NCI-H748 (cell line): ENCODE measurements at regions not wholly inside any gene's neighbourhood (a gene's known extent, or its start where the extent isn't known, plus 50 kb on each side); places are given as distances from the start of the nearest gene placed in this dataset.

ENCODE experiments used
- DNase-seq: peaks from one replicate; lab custom pipeline; 2025; ENCODE audit not compliant: unreplicated experiment; lab: John Stamatoyannopoulos, UW

DNA sequence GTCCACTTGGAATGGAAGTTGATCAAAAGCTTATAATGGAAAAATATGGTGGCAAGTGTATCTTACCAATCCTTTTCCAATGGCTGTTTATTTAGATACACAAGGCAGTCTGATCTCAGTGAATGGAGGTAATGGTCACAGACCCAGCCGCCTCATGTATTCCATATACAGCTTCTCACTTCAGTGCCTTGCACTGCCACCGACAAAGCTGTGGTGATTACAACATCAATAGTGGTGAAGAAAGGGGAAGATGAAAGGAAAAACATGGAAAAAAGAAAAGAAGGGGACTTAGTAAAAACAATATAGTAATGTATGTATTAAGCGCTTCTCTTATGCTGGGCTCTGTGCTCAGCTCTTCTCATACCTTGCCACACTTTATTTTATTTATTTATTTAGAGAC is 297.3 kb upstream of the RASA1 start:
- no peak for DNase-seq

DNA sequence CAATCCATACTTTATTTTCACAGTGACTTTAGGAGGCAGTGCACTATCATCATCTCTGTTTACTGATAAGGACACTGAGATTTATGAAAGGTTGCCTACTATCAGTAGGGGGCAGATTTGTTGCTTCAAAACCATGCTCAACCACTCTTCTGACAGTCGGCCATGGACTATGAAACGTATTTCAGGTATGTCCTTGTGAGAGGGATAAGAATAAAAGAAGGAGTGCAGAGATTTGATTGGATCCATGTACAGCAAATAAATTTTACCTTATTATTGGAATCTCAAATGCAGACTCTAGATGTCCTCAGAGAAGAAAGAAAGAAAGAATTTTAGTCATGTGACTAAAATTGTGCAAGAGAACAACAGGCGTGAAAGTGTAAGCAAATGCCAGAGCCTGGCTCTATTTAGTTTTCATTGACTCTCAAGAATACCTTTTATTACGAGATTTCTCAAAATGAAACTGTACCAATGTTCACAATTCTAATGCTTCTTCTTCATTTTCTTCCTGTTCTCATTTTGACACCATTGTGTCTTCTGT is 296.6 kb upstream of the RASA1 start:
- DNase-seq = peak; percentile 14

DNA sequence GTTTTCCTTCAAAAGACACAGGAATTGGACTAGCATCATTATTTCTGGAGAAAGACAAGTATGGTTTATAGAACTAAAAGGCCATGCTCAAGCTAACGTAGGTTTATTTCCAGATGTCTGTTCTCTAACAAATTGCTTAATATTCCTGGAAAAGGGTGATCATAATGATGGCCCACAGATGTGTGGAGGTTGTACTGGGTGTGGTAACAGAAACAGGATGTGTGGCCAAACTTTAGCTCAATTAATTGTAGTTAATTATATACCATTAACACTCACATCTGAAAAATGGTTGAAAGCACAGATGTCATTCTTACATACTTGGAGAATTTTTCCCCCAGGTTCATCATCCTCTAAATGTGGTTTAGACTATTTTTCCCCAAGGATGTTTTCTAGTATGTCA is 292.7 kb upstream of the RASA1 start:
- peak; percentile 28 for DNase-seq

DNA sequence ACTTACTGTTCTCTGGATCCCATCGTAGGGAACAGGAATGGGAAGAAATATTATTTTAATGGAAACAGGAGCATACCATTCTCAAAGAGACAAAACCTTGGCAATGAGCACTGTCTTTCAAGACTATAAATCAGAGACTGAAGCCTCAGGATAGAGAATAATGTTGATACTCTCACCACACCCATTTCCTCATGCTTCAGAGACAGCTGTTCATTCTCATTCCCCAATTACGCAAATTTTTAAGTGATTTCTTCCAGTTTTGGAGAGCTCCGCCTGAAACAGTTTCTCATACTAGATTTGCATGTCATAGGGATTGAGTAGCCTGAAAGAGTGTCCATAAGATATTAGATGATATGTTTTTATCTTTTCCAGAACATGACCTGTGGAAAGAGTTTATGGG is 290.5 kb upstream of the RASA1 start:
- DNase-seq = no peak

DNA sequence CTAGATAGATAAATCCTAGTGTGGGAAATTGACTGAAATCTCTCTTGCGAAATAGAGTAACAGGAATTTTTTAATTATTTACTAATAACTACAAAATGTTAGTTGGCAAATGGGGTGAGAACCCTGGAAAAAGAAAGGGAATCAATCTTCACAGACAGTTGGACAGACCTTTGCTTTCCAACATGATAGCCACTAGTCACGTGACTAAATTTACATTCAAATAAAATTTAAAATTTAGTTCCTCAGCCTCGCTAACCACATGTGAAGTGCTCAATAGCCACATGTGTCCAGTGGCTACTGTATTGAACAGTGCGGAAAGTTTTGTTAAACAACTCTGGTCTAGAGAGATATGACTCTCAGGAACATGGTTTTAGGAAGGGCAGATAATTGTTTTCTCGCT is 289.9 kb upstream of the RASA1 start:
- DNase-seq = no peak

DNA sequence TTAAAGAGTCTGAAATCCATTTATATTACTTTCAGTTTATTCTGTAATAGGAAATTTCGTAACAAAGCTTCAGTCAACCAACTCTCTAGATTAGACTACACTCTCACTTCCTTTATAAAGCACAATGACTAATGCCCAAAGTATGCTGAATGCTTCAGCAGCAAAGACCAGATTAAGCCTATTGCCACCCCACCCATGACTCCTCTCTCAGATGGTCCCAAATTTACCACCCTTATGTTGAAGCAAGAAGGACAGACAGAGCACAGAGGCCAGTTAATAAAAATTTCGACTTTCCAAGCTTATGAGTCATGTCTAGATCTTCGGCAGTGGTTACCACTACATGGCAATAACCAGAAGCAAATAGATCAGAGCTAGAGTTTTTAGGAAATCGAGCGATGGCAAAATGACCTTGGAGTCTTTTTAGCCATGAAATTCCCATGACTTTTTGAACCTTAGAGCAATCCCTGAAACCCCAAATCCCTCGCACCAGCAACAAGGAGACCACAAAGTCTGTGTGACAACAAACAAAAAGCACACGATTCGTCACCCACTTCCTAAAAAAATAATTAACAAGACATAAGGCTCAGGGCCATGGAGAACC is 287.8 kb upstream of the RASA1 start:
- DNase-seq = no peak

DNA sequence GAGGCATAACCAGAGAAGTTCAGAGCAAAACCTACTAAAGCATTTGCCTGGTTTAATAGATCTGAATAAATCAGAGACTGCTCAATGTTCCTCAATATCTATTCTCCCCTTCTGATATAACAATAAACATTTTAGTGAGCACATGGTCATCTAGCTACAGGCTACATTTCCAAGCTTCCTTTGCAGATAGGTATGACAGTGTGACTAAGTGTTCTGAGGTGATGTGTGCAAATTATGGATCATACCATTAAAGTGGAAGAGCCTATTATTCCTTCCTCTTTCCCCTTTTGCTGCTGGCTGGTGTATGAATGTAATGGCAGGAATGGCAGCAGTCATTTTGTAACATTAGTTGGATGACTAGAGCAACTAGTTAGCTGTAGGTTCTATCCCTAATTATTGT is 285.8 kb upstream of the RASA1 start:
- no peak for DNase-seq

DNA sequence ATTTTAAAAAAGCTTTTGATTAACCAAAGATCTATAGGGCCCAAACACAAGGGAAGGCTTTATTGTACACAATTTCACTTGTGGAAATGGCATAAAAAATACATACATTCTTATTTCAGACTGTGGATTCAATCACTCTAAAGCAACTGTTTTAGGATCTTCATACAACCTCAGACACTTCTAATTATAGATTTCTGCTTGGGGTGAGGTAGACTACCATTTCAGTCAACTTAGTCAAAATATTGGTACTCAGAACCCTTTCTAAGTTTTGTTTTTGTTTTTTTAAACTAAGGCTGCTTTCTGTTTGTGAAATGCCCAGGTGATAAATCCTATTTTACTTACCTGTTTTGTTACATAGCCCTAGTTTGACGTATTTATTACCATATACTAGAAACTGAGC is 284.5 kb upstream of the RASA1 start:
- DNase-seq = no peak

DNA sequence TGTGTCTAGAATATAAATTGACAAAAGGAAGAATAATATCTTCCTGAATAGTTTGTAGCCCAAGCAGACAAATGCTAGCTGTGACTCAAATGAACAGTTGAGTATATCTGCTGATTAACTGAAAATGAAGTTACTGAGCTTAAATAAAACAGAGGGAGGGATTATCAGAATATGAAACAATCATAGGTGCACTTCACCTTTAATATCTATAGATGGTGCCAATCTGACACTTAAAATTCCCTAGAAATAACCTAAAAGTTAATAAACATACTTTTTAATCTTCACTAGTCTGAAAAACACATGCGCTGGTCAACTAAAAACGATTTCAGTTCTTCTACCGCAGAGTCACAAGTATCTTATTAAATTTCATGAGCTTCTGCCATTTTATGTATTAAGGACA is 280.8 kb upstream of the RASA1 start:
- no peak for DNase-seq

DNA sequence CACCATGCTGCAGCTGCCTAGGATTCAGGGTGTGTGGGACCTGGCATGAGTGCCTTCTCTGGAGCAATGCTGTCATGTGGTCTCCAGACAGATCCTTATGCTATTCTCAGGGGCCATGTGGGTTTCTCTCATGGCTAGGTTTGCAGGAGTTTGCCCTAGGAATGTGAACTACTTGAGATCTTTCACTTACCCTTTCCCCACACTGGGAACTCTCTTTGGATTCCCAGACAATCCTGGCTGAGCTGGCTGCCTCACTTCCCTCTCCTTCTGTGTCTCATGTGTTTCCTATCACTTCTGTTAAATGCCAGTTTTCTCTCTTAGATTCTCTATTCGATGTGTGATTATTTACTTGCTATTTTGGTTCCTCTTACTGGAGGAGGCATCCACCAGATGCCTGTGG is 270.2 kb upstream of the RASA1 start:
- no peak for DNase-seq

DNA sequence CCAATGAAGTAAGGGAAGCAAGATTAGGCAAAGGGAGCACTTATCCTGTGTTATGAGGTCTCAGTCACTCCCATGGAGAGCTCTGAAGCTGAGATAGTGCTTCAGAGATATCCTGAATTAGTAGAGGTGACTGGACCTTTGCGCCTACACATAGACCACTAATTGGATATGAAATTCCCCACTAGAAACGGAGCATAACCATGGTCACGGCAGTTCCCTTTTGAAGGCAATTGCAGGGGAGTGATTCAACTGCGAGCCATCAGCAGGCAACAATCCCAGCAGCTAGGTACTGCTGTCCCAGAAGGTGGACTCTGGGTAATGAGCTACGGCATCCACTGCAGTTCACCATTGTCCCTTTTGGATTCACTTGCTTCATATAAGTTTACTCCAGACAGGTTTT is 267.7 kb upstream of the RASA1 start:
- DNase-seq = no peak

DNA sequence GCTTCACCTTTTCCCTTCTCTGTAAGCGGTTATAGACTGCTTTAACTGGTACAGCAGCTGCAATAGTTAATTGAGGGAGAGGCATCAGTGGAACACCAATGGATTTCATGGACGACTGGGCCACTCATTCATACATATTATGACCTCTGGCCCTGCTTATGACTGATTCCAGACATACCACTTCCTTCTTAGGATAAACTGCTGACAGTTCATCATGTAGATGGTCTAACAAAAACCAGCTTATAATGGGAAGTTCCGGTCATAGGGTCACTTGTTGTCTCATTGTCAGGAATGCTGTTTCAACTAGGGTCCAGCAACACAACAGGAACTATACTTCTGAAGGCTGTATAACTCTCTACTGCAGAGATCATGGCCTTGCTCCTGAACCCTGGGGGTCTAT is 265.2 kb upstream of the RASA1 start:
- DNase-seq = no peak

DNA sequence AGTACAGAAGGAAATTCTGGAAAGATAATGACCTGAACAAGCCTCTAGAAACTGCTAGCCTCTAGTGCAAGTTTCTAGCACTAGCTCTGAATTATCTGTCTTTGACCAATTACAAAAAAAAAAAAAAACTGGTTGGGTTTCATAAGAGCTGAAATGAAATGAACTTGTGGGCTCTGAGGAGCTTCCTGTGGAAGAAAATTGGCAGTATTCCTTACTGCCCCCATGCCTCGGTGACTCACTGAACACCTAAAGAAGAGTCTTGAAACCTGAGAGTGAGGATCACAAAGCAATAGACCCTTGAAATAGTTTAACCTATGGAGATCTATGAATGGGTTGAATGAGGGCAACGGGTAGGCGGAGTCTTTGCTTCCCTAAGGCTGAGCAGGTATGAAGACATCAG is 263.6 kb upstream of the RASA1 start:
- DNase-seq = no peak

DNA sequence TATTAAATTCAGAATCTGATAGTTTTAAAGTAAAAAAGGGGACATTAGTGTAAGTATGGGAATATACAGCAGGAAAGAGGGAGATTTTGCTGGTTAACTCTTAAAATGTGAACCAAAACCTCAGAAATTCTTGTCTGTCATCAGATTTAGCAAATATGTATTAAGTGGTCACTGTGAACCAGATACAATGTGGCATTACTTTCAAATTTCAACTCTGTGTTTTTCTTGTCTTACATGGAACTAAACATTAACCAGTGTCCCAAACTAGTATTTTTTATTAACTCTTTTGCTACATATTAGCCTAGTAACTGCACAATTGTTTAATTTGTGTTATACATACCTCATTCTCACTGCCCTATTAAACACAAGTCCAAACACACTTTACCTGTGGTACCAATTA is 259.9 kb upstream of the RASA1 start:
- DNase-seq = no peak

DNA sequence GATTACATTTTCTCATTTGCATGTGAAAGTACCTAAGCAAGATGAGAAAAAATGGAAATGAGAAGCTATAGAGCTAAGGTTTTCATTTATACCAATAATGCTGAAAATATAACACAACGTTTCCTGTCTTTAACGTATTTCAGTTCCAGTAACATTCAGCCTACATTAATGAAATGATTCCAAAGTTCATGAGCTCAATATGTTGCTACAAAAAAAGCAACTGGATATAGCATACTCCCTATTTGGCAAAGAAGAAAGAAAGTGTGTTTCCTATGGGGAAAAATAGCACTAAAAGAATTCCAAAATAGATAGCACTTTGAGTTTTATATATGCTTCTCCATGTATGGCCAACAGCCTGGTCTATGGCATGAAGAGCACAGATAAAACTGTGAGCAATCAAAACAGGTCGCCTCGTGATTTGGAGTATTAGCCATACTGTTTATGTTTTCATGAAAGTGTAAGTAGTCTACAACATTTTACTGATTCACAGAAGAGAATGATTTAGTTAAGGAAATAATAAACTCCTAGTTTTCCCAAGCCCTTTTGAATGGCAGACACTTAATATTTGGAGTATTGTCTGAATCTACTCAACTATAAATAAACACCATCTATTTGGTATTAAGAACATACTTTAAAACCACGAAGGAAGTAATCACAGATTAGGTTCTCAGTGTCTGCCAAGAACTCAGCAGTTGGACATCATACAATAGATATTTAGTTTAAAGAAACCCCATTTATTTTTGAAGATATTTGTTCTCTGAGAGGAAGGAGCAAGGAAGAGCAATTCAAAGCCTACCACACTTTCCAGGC is 258.7 kb upstream of the RASA1 start:
- DNase-seq = no peak

DNA sequence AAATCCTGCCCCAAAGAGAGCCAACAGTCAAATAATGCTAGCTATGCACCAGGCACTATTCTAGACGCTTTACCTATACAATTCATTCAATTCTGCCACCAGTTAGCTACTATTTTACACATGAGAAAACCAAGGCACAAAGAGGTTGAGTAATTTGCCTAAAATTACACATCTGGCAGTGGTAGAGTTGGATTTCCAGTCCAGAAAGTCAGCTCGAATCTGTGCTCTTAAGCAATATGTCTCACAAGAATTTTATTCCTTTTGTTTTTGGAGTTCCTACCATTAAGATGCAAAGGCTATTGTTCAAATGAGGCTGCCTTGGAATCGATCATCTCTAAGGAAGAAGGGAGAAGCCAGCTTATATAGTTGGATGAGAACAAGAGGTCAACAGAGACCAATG is 256.9 kb upstream of the RASA1 start:
- no peak for DNase-seq

DNA sequence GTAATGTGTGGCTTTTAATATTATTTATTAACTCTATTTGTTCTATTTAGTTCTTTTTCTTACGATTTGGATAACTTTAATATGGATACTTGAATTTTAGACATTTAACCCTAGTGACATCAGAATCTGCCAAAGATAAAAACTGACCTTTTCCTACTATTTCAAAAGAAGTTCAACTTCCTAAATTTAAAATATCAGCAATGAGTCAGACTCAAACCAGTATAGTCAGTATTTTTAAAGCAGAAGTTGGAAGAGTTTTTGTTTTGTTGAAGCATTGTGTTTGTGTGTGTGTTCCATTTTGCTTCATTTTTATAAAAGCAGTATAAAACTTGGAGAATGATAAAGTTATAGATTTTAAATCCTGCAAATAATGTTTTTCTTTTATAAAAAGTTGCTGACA is 251.8 kb upstream of the RASA1 start:
- DNase-seq = no peak

DNA sequence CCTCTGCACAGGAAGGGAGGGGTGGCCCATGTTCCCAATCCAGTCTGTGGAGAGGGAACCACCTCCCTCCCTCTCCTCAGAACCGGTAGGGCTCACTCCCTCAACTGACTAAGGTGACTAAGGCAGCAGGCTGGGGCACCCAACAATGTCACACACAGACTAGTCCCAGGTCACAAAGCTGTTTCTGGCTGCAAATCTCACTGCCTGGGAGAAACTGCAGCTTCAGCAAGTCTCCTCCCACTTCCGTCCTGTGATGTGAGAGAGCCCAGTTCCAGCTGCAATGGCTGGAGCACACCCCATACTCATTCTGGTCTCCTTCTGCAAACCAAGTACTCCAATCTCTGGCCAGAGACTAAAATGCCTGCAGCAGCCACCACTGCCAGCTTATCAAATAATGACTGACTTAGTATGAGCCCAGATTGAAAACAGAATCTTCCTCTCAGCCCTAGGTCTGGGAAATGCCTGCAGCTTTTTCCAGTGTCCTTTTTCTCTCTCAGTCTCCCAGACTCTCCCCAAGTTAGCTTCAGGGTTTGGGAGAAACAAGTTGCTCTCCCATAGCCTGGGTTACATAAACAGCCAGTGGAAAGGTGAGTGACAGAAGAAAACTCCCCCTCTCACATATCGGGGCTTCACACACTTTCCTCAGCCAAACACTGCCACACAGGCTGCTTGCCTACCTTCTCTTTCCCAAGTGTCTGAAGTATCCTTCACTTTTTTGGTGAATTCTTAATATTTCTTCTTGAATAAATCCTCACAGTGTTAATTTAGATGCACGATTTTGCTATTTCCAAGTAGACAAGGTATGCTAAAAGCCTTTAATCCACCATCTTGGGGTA is 247.4 kb upstream of the RASA1 start:
- peak; percentile 25 for DNase-seq

DNA sequence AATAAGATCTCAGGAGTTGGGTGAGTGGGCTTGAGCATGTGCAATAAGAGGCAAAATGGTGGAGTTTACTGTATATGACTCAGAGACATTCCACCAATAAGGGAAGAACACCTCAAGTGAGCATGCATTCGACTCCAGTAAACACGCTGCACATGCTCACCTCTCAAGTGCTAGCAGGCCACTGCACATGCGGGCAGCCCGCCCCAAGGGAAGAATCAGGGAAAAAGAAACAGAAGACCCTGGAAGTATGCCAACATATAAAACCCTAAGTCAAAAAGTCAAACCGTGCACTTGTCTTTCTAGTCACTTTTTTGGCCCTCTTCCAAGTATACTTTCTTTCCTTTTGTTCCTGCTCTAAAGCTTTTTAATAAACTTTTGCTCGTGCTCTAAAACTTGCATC is 245.3 kb upstream of the RASA1 start:
- DNase-seq = no peak

DNA sequence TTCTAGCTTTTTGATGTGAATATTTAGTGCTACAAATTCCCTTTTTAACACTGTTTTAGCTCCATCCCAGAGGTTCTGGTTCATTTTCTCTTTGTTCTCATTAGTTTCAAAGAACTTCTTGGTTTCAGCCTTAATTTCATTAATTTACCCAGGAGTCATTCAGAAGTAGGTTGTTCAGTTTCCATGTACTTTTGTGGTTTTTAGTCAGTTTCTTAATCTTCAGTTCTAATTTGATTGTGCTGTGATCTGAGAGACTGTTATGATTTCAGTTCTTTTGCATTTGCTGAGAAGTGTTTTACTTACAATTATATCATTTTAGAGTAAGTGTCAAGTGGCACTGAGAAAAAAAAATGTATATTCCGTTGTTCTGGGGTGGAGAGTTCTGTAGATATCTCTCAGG is 240.1 kb upstream of the RASA1 start:
- DNase-seq = no peak

DNA sequence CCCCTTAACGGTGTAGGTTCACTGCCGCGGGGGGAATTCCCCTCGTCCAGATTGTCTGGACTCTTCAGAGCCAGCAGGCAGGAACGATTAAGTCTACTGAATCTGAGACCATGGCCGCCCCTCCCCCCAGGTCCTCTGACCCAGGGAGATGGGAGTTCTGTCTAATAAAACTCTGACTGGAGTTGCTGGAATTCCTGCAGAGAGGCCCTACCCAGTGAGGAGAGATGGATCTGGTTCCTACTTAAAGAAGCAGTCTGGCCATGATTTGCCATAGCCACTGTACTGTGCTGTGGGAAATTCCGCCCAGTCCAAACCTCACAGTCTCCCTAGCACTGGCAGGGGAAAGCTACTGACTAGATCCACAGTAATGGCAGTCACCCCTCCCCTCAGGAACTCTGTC is 237.7 kb upstream of the RASA1 start:
- no peak for DNase-seq

DNA sequence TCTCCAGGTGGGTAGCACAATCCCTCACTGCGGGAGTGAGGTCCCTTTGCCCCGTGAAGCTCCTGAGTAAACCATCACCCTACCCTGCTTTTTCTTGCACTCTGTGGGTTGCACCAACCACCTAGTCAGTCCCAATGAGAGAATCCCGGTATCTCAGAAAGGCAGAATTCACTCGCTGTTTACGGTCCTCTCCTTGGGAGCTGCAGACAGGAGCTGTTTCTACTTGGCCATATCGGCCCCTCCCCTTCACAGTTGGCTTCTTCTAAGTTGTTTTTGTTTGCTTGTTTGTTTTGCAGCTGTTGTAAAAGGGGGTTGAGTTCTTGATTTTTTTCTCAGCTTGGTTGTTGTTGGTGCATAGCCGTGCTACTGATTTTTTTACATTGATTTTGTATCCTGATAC is 237.0 kb upstream of the RASA1 start:
- no peak for DNase-seq
